ENCODE measurements at regions not wholly inside any gene's neighbourhood (a gene's known extent, or its start where the extent isn't known, plus 50 kb on each side); places are given as distances from the start of the nearest gene placed in this dataset.

DNA sequence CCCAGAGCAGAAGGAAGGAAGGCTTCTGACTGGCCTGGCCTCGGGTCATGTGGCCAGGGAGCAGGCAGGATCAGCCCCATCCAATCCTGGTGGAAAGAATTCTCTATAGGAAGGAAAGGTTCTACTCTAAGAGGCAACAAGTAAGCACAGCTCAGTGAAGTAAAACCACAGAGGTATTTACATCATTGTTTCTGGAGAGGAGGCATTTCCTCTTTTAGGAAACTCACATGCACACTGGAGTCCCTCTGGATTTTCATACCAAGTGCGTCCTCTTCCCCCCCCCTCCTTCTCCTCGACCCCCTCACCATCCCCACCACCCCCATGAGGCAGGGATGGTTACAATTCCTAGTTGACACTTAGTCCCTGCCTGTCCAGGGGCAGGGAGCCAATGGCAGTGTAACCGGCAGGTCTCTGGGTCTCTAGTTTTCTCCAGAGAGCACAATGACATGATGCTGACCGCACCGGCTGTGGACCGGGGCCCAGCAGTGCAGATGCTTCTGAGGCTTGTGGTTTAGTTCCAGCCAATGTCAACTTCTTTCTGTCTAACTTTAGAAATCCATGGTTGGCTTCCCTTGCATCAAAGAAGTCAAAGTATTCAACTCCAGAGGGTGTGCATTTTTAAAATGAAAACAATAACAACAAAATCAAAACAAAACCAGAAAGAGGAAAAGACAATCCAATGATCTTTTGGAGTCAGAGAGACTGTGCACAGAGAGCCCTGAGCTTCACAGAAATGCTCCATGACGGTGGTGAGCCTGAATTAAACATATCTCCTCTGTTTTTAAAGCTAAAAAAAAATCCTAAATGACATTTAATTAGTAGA is 230.3 kb upstream of the TLE3 start:
- DNase-seq: no peak
- no peak overlapping the region for H3K27ac Mint-ChIP-seq (ENCODE audit: unreplicated experiment)

GRCh38 chr15:70327328-70327855 is 229.7 kb upstream of the TLE3 start:
- Mint-ChIP-seq H3K36me3 (ENCODE audit: unreplicated experiment) (peaks cover 16% of the 10 kb centered on the region), H3K4me1 (ENCODE audit: low read depth, unreplicated experiment) (peaks cover 9% of the 10 kb centered on the region), H3K4me3 (ENCODE audit: unreplicated experiment) (no peak overlapping the region), H3K9me3 (ENCODE audit: unreplicated experiment) (peaks cover 2% of the 10 kb centered on the region), H3K27me3 (ENCODE audit: unreplicated experiment) (no peaks in the 10 kb centered on the region), H3K27ac (ENCODE audit: unreplicated experiment) (no peak overlapping the region)
- no peak for DNase-seq
- TF ChIP-seq CTCF (IDR thresholded peaks at IDR 0.05; ENCODE audit: partially characterized antibody, unreplicated experiment): no peak

More for the DNA sequence above, 230.3 kb upstream of the TLE3 start:
- Mint-ChIP-seq H3K9me3 (ENCODE audit: unreplicated experiment) (peaks cover 2% of the 10 kb centered on the region), H3K4me1 (ENCODE audit: low read depth, unreplicated experiment) (peaks cover 9% of the 10 kb centered on the region), H3K4me3 (ENCODE audit: unreplicated experiment) (no peak overlapping the region), H3K27me3 (ENCODE audit: unreplicated experiment) (no peaks in the 10 kb centered on the region), H3K36me3 (ENCODE audit: unreplicated experiment) (peaks cover 17% of the 10 kb centered on the region)
- TF ChIP-seq CTCF (IDR thresholded peaks at IDR 0.05; ENCODE audit: partially characterized antibody, unreplicated experiment): no peak

DNA sequence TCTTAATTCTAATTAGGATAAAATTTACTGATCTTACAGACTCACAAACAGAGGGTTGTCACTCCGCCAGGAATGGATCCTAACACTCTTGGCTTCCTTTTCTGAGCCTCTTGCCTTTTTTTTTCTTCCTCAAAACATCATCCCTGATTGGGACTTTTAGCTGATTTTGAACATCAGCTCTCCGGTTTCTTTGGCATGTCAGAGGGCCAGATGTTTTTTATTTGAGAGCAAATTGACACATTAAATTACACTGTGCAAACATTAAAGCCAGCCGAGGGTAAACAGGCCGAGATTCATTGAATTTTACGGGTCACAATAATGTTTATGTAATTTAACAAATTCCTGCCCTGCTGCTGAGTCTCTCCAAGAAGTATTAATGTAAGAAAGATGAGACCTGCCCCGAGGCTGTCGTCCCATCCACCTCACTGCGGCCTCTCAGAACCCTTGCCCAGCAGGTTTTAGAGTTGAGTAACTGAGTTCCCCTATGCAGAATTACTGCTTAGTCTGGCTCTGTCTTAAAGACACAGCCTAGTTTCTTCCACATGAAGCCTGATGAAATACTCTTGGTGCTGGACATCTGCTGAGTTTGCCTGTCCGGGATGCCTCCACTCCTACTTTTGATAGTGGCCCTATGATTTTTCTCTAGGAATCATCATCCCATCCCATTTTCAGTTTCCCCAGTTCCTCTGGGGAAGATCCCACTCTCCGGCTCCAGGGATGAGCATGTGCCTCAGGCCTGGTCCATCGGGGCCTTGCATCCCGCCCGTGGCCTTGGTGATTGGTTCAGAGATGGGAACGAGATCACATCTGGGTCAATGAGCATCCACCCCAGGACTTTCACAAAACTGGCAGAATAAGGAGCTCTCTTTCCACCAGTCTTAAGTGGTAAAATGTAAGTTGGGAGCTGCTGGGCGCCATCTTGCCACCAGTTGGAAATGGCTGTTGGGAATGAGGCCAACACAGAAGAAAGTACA is 226.6 kb upstream of the TLE3 start:
- Mint-ChIP-seq H3K9me3 (ENCODE audit: unreplicated experiment) (peaks cover 4% of the 10 kb centered on the region), H3K27ac (ENCODE audit: unreplicated experiment) (no peak overlapping the region), H3K27me3 (ENCODE audit: unreplicated experiment) (no peaks in the 10 kb centered on the region), H3K36me3 (ENCODE audit: unreplicated experiment) (no peaks in the 10 kb centered on the region), H3K4me1 (ENCODE audit: low read depth, unreplicated experiment) (peaks cover 9% of the 10 kb centered on the region), H3K4me3 (ENCODE audit: unreplicated experiment) (no peak overlapping the region)
- TF ChIP-seq CTCF (IDR thresholded peaks at IDR 0.05; ENCODE audit: partially characterized antibody, unreplicated experiment): no peak
- DNase-seq: no peak

DNA sequence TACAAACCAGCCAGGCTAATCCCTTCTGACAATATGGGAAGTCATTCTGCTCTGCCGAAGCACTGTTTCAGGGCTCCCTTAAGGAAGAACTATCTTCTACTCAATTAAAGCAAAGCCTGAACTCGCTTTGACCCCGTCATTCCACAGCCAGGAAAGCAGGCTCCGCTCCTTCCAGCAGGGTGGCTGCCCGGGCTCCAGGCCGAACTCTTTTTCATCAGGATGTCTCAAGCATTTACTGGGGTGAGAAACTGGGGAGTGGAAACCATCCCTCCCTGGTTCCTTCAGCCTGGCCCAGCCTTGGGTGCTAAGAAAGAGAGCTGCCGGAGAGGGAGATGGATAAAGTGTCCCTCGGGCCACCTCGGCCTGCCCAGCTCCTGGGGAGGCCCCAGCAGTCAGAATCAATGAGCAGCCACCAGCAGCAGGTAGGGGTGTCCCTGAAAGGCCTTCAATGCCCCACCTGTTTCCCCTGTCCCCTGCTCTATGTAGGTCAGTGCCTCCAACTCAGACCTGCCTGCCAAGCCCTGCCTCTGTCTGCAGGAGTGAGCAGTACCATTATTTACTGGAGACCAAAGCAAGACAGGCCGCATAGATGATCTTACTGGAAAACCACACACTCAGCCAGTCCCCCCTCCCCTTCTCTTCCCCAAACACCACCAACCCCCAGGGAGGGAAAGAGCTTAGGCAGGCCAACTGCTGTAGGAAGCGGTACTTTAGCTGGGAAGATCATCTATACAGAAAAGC is 225.6 kb upstream of the TLE3 start:
- no peak for TF ChIP-seq CTCF (IDR thresholded peaks at IDR 0.05; ENCODE audit: partially characterized antibody, unreplicated experiment)
- Mint-ChIP-seq H3K4me3 (ENCODE audit: unreplicated experiment) (no peak overlapping the region), H3K9me3 (ENCODE audit: unreplicated experiment) (peaks cover 4% of the 10 kb centered on the region), H3K36me3 (ENCODE audit: unreplicated experiment) (no peaks in the 10 kb centered on the region), H3K27ac (ENCODE audit: unreplicated experiment) (no peak overlapping the region), H3K4me1 (ENCODE audit: low read depth, unreplicated experiment) (peaks cover 9% of the 10 kb centered on the region), H3K27me3 (ENCODE audit: unreplicated experiment) (no peaks in the 10 kb centered on the region)
- DNase-seq: no peak
